ENCODE measurements at regions not wholly inside any gene's neighbourhood (a gene's known extent, or its start where the extent isn't known, plus 50 kb on each side); places are given as distances from the start of the nearest gene placed in this dataset.

- no peak for TF ChIP-seq SUZ12 (IDR thresholded peaks at IDR 0.05)
- no peak for TF ChIP-seq FOXA1 (IDR thresholded peaks at IDR 0.05)
- TF ChIP-seq ELF4 (IDR thresholded peaks at IDR 0.05), result no peak
- no peak for TF ChIP-seq HDGF (IDR thresholded peaks at IDR 0.05; ENCODE audit: borderline replicate concordance)
- TF ChIP-seq PKNOX1 (IDR thresholded peaks at IDR 0.05), result no peak
- no peak for TF ChIP-seq ARNT (IDR thresholded peaks at IDR 0.05)
- TF ChIP-seq FOXM1 (IDR thresholded peaks at IDR 0.05; ENCODE audit: borderline replicate concordance), result no peak
- TF ChIP-seq BHLHE40 (IDR thresholded peaks at IDR 0.05; ENCODE audit: borderline replicate concordance), result no peak
- no peak for TF ChIP-seq LEF1 (IDR thresholded peaks at IDR 0.05; ENCODE audit: borderline replicate concordance)
- TF ChIP-seq TARDBP (IDR thresholded peaks at IDR 0.05), result no peak
- TF ChIP-seq L3MBTL2 (conservative IDR thresholded peaks at IDR 0.05), result no peak
- TF ChIP-seq CTBP1 (IDR thresholded peaks at IDR 0.05; ENCODE audit: borderline replicate concordance), result no peak
- TF ChIP-seq FOXK2 (IDR thresholded peaks at IDR 0.05), result no peak
Observed at GRCh38 chr9:21597284-21597683, 115.2 kb upstream of the IFNE start.

All from HEK293T (cell line).